ENCODE measurements at regions not wholly inside any gene's neighbourhood (a gene's known extent, or its start where the extent isn't known, plus 50 kb on each side); places are given as distances from the start of the nearest gene placed in this dataset.
"Not testable (repeated sequence)": the region's sequence is repeated elsewhere in the genome, so short reads cannot be mapped to it uniquely, and the experiment has no call there.

DNA sequence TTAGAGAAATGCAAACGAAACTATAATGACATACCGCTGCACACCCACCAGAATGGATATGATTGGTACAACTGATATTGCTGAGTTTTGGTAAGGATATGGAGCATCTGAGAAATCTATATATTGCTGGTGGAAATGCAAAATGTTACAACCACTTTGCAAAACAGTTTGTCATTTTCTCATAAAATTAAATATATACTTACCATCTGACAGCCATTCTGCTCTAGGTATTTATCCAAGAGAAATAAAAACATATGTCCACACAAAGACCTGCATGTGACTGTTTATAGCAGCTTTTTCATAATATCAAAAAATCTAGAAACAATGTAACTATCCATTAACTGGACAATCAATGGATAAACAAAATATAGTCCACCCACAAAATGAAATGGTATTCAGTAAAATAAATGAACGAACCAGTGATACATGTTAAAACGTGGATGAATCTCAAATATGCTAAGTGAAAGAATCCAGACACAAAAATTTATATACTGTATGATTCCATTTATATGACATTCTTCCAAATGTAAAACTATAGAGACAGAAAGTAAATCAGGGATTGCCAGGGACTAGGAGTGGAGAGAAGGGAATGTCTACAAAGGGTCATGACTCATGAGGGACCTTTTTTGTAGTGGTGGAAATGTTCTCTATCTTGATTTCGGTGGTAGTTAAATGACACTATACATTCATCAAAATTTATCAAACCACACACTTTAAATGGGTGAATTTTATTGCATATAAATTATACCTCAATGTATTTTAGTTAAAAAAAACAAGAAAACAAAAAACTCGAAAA is 312.0 kb upstream of the GLI3 start:
- H3K4me3 ChIP-seq, result no peak overlapping the region
- no peaks in the 10 kb centered on the region for H3K4me1 ChIP-seq
- no peak for TF ChIP-seq POLR2A (IDR thresholded peaks at IDR 0.05)
- TF ChIP-seq, protein P1, sequence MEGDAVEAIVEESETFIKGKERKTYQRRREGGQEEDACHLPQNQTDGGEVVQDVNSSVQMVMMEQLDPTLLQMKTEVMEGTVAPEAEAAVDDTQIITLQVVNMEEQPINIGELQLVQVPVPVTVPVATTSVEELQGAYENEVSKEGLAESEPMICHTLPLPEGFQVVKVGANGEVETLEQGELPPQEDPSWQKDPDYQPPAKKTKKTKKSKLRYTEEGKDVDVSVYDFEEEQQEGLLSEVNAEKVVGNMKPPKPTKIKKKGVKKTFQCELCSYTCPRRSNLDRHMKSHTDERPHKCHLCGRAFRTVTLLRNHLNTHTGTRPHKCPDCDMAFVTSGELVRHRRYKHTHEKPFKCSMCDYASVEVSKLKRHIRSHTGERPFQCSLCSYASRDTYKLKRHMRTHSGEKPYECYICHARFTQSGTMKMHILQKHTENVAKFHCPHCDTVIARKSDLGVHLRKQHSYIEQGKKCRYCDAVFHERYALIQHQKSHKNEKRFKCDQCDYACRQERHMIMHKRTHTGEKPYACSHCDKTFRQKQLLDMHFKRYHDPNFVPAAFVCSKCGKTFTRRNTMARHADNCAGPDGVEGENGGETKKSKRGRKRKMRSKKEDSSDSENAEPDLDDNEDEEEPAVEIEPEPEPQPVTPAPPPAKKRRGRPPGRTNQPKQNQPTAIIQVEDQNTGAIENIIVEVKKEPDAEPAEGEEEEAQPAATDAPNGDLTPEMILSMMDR (IDR thresholded peaks at IDR 0.05), result no peak
- ATAC-seq (no peak), DNase-seq (no peak)
- no peak overlapping the region for H3K27ac ChIP-seq
- intact Hi-C loops (cut with DNase I), result no loop called here
- WGBS, 2 donors, result 56 to 72% methylated on average over 6 of the region's 6 CpGs
- no peaks in the 10 kb centered on the region for H3K27me3 ChIP-seq
- H3K9me3 ChIP-seq, result peaks cover 0 to 5% (median 0%) of the 10 kb centered on the region in 3 donors
- no peaks in the 10 kb centered on the region for H3K36me3 ChIP-seq (replicated peaks in 1 of 2; ENCODE audit: insufficient read depth in 1 of 2, low read depth in 2 of 2)

DNA sequence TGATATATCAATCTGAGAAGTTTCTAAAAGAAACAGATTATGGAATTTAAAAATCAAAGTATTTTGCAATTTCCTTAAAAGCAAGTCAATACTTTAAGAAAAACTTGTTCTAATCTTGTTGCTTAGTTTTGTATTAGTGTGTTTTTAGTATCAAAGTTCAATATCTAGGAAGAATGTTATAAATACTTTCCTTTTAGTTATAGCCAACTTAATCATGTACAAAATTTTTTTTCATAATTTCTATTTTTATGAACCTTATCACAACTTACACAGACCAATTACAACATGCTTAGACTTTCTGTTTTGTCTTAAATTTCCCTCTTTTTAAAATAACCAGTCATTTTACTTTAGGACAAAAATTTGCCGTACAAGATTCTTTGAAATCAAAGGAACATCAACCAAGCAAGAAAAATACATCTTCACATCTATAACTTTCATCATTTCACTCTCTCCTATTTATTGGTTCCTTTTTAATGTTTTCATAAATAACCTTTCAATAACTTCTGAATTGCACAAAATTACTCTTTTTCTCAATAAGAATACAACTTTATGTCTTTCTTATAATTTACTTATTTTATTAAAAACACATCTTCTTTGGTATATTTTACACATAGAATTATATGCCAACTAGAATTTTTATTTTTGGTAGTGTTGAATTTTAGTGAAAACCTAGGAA is 308.2 kb upstream of the GLI3 start:
- H3K27me3 ChIP-seq, result no peaks in the 10 kb centered on the region
- WGBS, 2 donors, result 63 to 68% methylated on average over 1 of the region's 1 CpG

DNA sequence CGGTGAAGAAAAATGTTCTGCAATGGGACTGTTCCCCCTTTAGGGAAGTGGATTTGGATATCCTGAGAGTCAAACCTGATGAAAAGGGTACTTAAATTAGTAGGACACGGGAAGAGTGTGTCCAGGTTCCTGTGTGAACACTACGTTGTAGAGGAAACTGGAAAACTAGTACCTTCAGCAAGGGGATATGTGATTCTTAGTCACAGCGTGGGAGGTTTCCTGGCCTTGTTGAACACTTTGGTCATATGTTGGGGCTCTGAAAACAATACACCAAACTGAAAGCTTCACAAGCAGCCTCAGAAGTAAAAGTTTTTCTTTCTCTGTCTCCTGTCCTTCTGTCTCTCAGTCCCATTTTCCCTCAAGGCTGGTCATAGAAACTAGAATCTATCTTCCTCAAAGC is 306.9 kb upstream of the GLI3 start:
- WGBS, 2 donors, result 55 to 64% methylated on average over 4 of the region's 4 CpGs
- H3K27ac ChIP-seq, result no peak overlapping the region
- H3K27me3 ChIP-seq, result no peaks in the 10 kb centered on the region
- H3K36me3 ChIP-seq (replicated peaks in 1 of 2; ENCODE audit: insufficient read depth in 1 of 2, low read depth in 2 of 2), result no peaks in the 10 kb centered on the region
- DNase-seq (no peak), ATAC-seq (no peak)
- no peak overlapping the region for H3K4me3 ChIP-seq
- intact Hi-C loops (cut with DNase I), result no loop called here
- no peaks in the 10 kb centered on the region for H3K4me1 ChIP-seq
- TF ChIP-seq, protein P1 (IDR thresholded peaks at IDR 0.05), result no peak
- TF ChIP-seq POLR2A (IDR thresholded peaks at IDR 0.05), result no peak
- no peaks in the 10 kb centered on the region for H3K9me3 ChIP-seq

More for the DNA sequence above, 308.2 kb upstream of the GLI3 start:
- ATAC-seq (no peak), DNase-seq (no peak)
- H3K4me1 ChIP-seq, result no peaks in the 10 kb centered on the region
- intact Hi-C loops (cut with DNase I), result no loop called here
- TF ChIP-seq POLR2A (IDR thresholded peaks at IDR 0.05), result no peak
- TF ChIP-seq, protein P1 (IDR thresholded peaks at IDR 0.05), result no peak
- H3K4me3 ChIP-seq, result no peak overlapping the region
- H3K27ac ChIP-seq, result no peak overlapping the region
- H3K36me3 ChIP-seq (replicated peaks in 1 of 2; ENCODE audit: insufficient read depth in 1 of 2, low read depth in 2 of 2), result no peaks in the 10 kb centered on the region
- no peaks in the 10 kb centered on the region for H3K9me3 ChIP-seq

DNA sequence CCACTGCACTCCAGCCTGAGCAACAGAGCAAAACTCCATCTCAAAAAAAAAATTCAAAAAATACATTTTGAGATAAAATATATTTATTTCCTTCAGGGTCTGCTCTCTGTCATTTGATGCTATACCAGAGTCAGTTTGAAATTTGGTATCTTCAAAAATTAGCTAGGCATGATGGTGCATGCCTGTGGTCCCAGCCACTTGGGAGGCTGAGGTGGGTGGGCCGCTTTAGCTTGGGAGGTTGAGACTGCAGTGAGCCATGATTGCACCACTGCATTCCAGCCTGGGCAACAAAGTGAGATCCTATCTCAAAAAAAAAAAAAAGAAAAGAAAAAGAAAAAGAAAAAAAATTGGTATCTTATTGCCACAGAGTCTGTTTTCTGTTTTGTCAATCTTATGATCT is 305.4 kb upstream of the GLI3 start:
- 61 to 63% methylated on average over 1 of the region's 1 CpG for WGBS, 2 donors
- H3K36me3 ChIP-seq (replicated peaks in 1 of 2; ENCODE audit: insufficient read depth in 1 of 2, low read depth in 2 of 2); H3K27me3 ChIP-seq; H3K9me3 ChIP-seq; H3K4me1 ChIP-seq; H3K4me3 ChIP-seq; DNase-seq; ATAC-seq; intact Hi-C loops (cut with DNase I); H3K27ac ChIP-seq: not testable (repeated sequence)

DNA sequence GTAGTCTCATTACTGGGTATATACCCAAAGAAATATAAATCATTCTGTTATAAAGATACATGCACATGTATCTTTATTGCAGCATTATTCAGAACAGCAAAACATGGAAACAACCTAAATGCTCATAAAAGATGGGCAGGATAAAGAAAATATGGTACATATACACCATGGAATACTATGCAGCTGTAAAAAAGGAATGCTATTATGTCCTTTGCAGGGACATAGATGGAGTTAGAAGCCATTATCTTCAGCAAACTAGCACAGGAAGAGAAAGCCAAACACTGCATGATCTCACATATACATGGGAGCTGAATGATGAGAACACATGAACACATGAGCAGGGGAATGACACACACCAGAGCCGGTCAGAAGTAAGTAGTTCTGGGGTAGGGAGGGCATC is 297.4 kb upstream of the GLI3 start:
- Histone ChIP-seq H3K27ac (no peak overlapping the region), H3K4me3 (no peak overlapping the region), H3K9me3 (no peaks in the 10 kb centered on the region), H3K36me3 (replicated peaks in 1 of 2; ENCODE audit: insufficient read depth in 1 of 2, low read depth in 2 of 2) (no peaks in the 10 kb centered on the region), H3K4me1 (no peaks in the 10 kb centered on the region), H3K27me3 (no peaks in the 10 kb centered on the region)
- DNase-seq (no peak), ATAC-seq (no peak)
- no peak for TF ChIP-seq POLR2A (IDR thresholded peaks at IDR 0.05)
- TF ChIP-seq, protein P1 (IDR thresholded peaks at IDR 0.05), result no peak
- intact Hi-C loops (cut with DNase I), result no loop called here
- whole genome bisulfite sequencing, 2 donors, result 78 to 80% methylated on average over 1 of the region's 1 CpG

All from body of pancreas (tissue), 4 donors.